ENCODE measurements at regions not wholly inside any gene's neighbourhood (a gene's known extent, or its start where the extent isn't known, plus 50 kb on each side); places are given as distances from the start of the nearest gene placed in this dataset.

DNA sequence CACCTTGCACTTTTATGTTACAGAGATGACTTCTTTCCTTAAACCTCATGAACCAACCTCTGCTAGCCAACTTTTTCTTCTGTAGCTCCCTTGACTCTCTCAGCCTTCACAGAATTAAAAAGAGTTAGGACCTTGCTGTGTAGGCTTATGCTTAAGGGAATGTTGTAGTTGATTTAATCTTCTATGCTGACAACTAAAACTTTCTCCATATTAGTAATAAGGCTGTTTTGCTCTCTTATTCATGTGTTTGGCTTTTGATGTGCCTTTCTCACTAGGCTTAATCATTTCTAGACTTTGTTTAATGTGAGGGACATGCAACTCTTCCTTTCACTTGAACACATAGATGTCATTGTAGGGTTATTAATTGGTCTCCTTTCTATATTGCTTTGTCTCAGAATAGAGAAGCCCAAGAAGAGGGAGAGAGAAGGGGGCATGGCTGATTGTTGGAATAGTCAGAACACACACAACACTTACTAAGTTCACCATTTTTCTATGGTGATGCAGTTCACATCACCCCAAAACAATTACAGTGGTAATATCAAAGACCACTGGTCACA, 509.5 kb downstream of the UQCRFS1 start:
- no peaks in the 10 kb centered on the region for H3K9me3 ChIP-seq (ENCODE audit: low read depth, low read length)
- H3K36me3 ChIP-seq (ENCODE audit: insufficient read depth, low read length): no peaks in the 10 kb centered on the region
- no peak for DNase-seq (ENCODE audit: insufficient read length, low spot score, missing footprints)
- no peaks in the 10 kb centered on the region for H3K79me2 ChIP-seq (ENCODE audit: insufficient read depth, low read length)
- H3K4me3 ChIP-seq (ENCODE audit: insufficient read depth, low read length): no peak overlapping the region
- TF ChIP-seq, protein P1, sequence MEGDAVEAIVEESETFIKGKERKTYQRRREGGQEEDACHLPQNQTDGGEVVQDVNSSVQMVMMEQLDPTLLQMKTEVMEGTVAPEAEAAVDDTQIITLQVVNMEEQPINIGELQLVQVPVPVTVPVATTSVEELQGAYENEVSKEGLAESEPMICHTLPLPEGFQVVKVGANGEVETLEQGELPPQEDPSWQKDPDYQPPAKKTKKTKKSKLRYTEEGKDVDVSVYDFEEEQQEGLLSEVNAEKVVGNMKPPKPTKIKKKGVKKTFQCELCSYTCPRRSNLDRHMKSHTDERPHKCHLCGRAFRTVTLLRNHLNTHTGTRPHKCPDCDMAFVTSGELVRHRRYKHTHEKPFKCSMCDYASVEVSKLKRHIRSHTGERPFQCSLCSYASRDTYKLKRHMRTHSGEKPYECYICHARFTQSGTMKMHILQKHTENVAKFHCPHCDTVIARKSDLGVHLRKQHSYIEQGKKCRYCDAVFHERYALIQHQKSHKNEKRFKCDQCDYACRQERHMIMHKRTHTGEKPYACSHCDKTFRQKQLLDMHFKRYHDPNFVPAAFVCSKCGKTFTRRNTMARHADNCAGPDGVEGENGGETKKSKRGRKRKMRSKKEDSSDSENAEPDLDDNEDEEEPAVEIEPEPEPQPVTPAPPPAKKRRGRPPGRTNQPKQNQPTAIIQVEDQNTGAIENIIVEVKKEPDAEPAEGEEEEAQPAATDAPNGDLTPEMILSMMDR (IDR thresholded peaks at IDR 0.05; ENCODE audit: extremely low read depth, low read depth, low read length): no peak
- H3K4me1 ChIP-seq (ENCODE audit: insufficient read depth, low read length): peaks cover 8% of the 10 kb centered on the region
- no peak overlapping the region for H3K4me2 ChIP-seq (ENCODE audit: insufficient read depth, low read length)
- H3K27me3 ChIP-seq (ENCODE audit: insufficient read depth, low read length): no peaks in the 10 kb centered on the region
- H2AFZ ChIP-seq (ENCODE audit: low read length): no peak overlapping the region
- H3K27ac ChIP-seq (ENCODE audit: low read depth, low read length): no peak overlapping the region
- H4K20me1 ChIP-seq (ENCODE audit: insufficient read depth, low read length): no peaks in the 10 kb centered on the region

DNA sequence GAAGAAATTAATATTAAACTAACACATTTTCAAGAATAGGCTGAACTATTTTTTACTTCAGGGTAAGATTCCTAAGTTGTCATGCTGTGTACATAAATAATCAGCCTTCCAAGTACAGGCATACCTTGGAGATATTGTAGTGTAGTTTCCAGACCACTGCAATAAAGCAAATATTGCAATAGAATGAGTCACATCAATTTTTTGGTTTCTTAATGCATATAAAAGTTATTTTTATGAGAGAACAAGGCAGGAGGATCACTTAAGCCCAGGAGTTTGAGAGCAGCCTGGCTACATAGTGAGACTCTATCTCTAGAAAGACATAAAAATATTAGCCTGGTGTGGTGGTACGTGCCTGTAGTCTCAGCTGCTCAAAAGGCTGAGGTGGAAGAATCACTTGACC, 511.5 kb downstream of the UQCRFS1 start:
- no peaks in the 10 kb centered on the region for H4K20me1 ChIP-seq (ENCODE audit: insufficient read depth, low read length)
- H3K27ac ChIP-seq (ENCODE audit: low read depth, low read length): peak overlapping the region; percentile 34
- H3K4me1 ChIP-seq (ENCODE audit: insufficient read depth, low read length): peaks cover 8% of the 10 kb centered on the region
- TF ChIP-seq, protein P1 (IDR thresholded peaks at IDR 0.05; ENCODE audit: extremely low read depth, low read depth, low read length): no peak
- H3K79me2 ChIP-seq (ENCODE audit: insufficient read depth, low read length): no peaks in the 10 kb centered on the region
- H3K4me2 ChIP-seq (ENCODE audit: insufficient read depth, low read length): no peak overlapping the region
- DNase-seq (ENCODE audit: insufficient read length, low spot score, missing footprints): no peak
- no peaks in the 10 kb centered on the region for H3K27me3 ChIP-seq (ENCODE audit: insufficient read depth, low read length)
- no peaks in the 10 kb centered on the region for H3K36me3 ChIP-seq (ENCODE audit: insufficient read depth, low read length)
- H3K4me3 ChIP-seq (ENCODE audit: insufficient read depth, low read length): no peak overlapping the region
- H3K9me3 ChIP-seq (ENCODE audit: low read depth, low read length): no peaks in the 10 kb centered on the region
- H2AFZ ChIP-seq (ENCODE audit: low read length): no peak overlapping the region

DNA sequence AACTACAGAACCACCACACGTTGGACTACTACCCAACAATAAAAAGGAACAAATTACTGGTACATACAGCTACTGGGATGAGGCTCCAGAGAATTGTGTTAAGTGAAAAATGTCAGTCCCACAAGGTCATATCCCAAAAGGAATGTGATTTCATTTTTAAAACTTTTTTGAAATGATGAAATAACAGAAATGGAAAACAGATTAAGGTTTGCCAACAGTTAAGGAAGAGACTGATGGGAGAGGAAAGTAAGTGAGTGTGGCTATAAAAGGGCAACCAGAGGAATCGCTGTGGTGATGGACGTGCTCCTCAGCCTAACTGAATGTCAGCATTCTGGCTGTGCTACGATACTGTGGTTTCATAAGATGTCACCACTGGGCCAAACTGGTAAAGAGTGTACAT, 512.8 kb downstream of the UQCRFS1 start:
- Histone ChIP-seq H2AFZ (ENCODE audit: low read length) (no peak overlapping the region), H3K27me3 (ENCODE audit: insufficient read depth, low read length) (no peaks in the 10 kb centered on the region), H3K36me3 (ENCODE audit: insufficient read depth, low read length) (no peaks in the 10 kb centered on the region), H3K27ac (ENCODE audit: low read depth, low read length) (no peak overlapping the region), H3K9me3 (ENCODE audit: low read depth, low read length) (no peaks in the 10 kb centered on the region), H3K4me1 (ENCODE audit: insufficient read depth, low read length) (peaks cover 5% of the 10 kb centered on the region), H3K4me3 (ENCODE audit: insufficient read depth, low read length) (no peak overlapping the region), H3K4me2 (ENCODE audit: insufficient read depth, low read length) (no peak overlapping the region), H4K20me1 (ENCODE audit: insufficient read depth, low read length) (no peaks in the 10 kb centered on the region), H3K79me2 (ENCODE audit: insufficient read depth, low read length) (no peaks in the 10 kb centered on the region)
- no peak for DNase-seq (ENCODE audit: insufficient read length, low spot score, missing footprints)
- TF ChIP-seq, protein P1 (IDR thresholded peaks at IDR 0.05; ENCODE audit: extremely low read depth, low read depth, low read length): no peak

DNA sequence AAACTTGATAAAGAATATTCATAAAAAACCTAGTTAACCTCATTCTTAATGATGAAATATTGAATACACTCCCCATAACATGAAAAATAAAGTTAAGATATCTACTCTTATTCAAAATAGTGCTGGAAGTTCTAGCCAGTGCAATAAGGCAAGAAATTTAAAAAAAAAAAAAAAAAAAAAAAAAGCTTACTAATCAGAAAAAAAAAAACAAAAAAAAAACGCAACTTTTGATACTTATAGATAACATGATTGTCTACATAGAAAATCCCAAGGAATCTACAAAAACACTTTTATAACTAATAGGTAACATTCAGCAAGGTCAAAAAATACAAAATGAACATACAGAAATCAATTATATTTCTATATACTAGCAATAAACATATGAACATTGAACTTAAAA, 515.6 kb downstream of the UQCRFS1 start:
- Histone ChIP-seq H3K27me3 (ENCODE audit: insufficient read depth, low read length) (no peaks in the 10 kb centered on the region), H3K4me1 (ENCODE audit: insufficient read depth, low read length) (peaks cover 5% of the 10 kb centered on the region), H3K36me3 (ENCODE audit: insufficient read depth, low read length) (no peaks in the 10 kb centered on the region), H2AFZ (ENCODE audit: low read length) (no peak overlapping the region), H3K9me3 (ENCODE audit: low read depth, low read length) (no peaks in the 10 kb centered on the region), H3K79me2 (ENCODE audit: insufficient read depth, low read length) (no peaks in the 10 kb centered on the region), H3K27ac (ENCODE audit: low read depth, low read length) (no peak overlapping the region), H4K20me1 (ENCODE audit: insufficient read depth, low read length) (no peaks in the 10 kb centered on the region), H3K4me2 (ENCODE audit: insufficient read depth, low read length) (no peak overlapping the region), H3K4me3 (ENCODE audit: insufficient read depth, low read length) (no peak overlapping the region)
- TF ChIP-seq, protein P1 (IDR thresholded peaks at IDR 0.05; ENCODE audit: extremely low read depth, low read depth, low read length): no peak
- DNase-seq (ENCODE audit: insufficient read length, low spot score, missing footprints): no peak

Data from osteoblast (primary cell).